SK-N-MC (cell line): ENCODE measurements at regions not wholly inside any gene's neighbourhood (a gene's known extent, or its start where the extent isn't known, plus 50 kb on each side); places are given as distances from the start of the nearest gene placed in this dataset.

Source experiments
- DNase-seq: peaks from one replicate; pipeline ENCODE4 v3.0.0-alpha.2; 2011; ENCODE audit warnings: low read depth, low spot score
- H3K27ac ChIP-seq: fragments of 200-600 bp; sonication (generic); 2 replicates; pipeline ENCODE4 v1.5.1; 2016; ENCODE audit warnings: mixed run types
- H3K36me3 ChIP-seq: fragments of 200-600 bp; sonication (generic); 2 replicates; pipeline ENCODE4 v1.6.1; 2017; ENCODE audit warnings: antibody characterized with exemption, low read length, mixed read lengths; ENCODE audit not compliant: insufficient read depth
- H3K4me3 ChIP-seq: fragments of 200-600 bp; sonication (generic); 2 replicates; pipeline ENCODE4 v1.5.1; 2016
- H3K9ac ChIP-seq: fragments of 200-600 bp; sonication (generic); 2 replicates; pipeline ENCODE4 v1.8.0; 2017; ENCODE audit warnings: mixed run types, mixed read lengths; ENCODE audit not compliant: insufficient read length
- H3K9me3 ChIP-seq: fragments of 200-600 bp; sonication (generic); 2 replicates; pipeline ENCODE4 v1.6.1; 2017; ENCODE audit warnings: low read depth, mild to moderate bottlenecking, antibody characterized with exemption, low read length, moderate library complexity, mixed read lengths
- EZH2 ChIP-seq: fragments of 200-600 bp; sonication (generic); IDR thresholded peaks from one replicate; pipeline ENCODE4 v1.6.1; 2017; ENCODE audit warnings: antibody characterized with exemption
- FOXP2 ChIP-seq: optimal IDR thresholded peaks from 2 replicates; pipeline ENCODE3; 2011; ENCODE audit warnings: mild to moderate bottlenecking, moderate library complexity; ENCODE audit not compliant: insufficient read depth; ENCODE audit errors: extremely low read length, control extremely low read depth
- POLR2AphosphoS5 ChIP-seq: IDR thresholded peaks from 2 replicates; pipeline ENCODE4 v1.6.1; 2012; ENCODE audit warnings: mild to moderate bottlenecking, low read depth, low read length, borderline replicate concordance

DNA sequence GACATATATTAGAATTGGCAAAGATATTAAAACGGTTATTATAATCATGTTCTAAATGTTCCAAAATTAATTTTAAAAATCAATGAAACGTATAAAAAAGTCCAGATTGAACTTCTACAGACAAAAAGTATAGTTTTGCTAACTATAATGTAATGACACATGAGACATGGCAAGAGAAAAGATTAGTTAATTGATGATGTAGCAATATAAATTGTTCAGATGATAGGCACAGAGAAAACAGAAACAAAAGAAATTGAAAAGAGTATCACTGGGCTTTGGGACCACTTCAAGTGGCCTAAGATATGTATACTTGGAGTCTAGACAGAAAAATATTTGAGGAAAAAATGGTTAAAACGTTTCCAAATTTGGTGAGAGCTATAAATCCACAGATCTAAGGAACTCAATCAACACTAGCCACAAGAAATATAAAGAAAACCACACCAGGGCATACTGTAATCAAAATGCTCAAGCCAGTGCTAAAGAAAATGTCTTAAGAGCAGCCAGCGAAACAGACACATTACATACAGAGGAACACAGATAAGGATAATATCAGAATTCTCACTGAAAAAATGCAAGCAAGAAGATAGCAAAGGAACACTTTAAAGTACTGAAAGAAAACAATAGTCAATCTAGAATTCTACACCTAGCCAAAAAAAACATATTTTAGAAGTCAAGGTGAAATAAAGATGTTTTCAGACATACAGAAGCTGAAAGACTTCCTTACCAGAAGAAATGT lies 172.6 kb upstream of the FOXQ1 start:
- DNase-seq = no peak
- H3K36me3 ChIP-seq = no peaks in the 10 kb centered on the region
- no peak overlapping the region for H3K27ac ChIP-seq
- no peak overlapping the region for H3K4me3 ChIP-seq
- H3K9me3 ChIP-seq = no peaks in the 10 kb centered on the region
- TF ChIP-seq POLR2AphosphoS5 = no peak
- no peak for TF ChIP-seq FOXP2
- TF ChIP-seq EZH2 = no peak
- H3K9ac ChIP-seq = no peak overlapping the region

DNA sequence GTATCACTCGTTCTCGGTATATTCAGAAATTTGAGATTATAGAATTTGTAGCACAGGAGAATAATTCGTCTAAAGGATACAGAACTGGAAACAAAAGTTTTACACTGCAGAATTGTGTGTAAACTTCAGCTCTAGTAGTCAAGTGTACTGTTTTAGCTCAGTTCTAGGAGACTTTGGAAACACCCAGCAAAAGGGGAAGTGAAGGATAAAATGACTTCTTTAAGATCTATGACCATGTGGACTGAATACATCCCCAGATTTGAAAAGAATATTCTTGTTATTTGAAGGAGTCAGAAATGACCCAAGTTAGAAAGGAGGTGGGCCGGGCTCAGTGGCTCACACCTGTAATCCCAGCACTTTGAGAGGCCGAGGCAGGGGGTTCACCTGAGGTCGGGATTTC lies 174.0 kb upstream of the FOXQ1 start:
- no peak overlapping the region for H3K27ac ChIP-seq
- no peaks in the 10 kb centered on the region for H3K36me3 ChIP-seq
- TF ChIP-seq FOXP2 (no peak), EZH2 (no peak), POLR2AphosphoS5 (no peak)
- DNase-seq = no peak
- no peak overlapping the region for H3K4me3 ChIP-seq
- no peak overlapping the region for H3K9ac ChIP-seq
- H3K9me3 ChIP-seq = no peaks in the 10 kb centered on the region

DNA sequence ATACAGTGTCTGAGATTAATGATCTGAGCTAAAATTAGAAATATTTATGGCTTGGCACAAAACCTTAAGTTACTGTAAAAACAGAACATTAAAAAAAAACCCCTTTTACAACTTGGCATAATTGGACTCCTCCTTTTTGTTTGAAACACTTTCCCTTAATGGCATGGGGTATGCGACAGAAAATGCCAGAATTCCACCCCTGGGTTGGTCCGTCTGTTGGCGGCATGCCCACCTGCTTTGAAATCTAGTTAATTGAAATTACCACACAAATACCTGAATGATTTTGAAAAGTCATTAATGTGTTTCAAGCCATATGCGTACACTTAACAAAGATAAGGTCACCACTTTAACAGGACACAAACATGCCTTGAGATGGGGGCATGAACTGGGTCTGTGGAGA lies 175.1 kb upstream of the FOXQ1 start:
- Histone ChIP-seq H3K27ac (no peak overlapping the region), H3K4me3 (no peak overlapping the region; the same call in 1 of the 2 replicates), H3K9me3 (no peaks in the 10 kb centered on the region), H3K9ac (no peak overlapping the region), H3K36me3 (no peaks in the 10 kb centered on the region)
- no peak for DNase-seq
- TF ChIP-seq FOXP2 (no peak), EZH2 (no peak), POLR2AphosphoS5 (no peak)

DNA sequence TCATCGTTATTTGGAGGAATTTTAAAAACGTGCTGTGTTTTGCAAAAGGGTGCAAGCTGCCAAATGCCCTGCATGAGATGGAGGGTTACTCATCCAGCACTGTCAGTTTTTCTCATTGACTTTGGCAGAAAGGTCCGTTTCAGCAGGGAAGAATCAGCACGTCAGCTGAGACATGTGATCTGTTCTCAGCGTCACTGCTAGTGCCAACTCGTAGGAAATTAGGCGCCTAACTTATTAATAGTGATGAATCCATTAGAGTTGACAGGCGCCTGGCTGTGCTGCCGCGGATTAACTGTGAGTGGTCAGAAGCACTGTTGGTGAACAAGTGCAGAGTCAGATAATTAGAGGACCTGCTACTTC lies 175.5 kb upstream of the FOXQ1 start:
- Histone ChIP-seq H3K9me3 (no peaks in the 10 kb centered on the region), H3K36me3 (no peaks in the 10 kb centered on the region), H3K27ac (no peak overlapping the region), H3K9ac (no peak overlapping the region), H3K4me3 (no peak overlapping the region; the same call in 1 of the 2 replicates)
- TF ChIP-seq EZH2 (no peak), FOXP2 (no peak), POLR2AphosphoS5 (no peak)
- DNase-seq = no peak

DNA sequence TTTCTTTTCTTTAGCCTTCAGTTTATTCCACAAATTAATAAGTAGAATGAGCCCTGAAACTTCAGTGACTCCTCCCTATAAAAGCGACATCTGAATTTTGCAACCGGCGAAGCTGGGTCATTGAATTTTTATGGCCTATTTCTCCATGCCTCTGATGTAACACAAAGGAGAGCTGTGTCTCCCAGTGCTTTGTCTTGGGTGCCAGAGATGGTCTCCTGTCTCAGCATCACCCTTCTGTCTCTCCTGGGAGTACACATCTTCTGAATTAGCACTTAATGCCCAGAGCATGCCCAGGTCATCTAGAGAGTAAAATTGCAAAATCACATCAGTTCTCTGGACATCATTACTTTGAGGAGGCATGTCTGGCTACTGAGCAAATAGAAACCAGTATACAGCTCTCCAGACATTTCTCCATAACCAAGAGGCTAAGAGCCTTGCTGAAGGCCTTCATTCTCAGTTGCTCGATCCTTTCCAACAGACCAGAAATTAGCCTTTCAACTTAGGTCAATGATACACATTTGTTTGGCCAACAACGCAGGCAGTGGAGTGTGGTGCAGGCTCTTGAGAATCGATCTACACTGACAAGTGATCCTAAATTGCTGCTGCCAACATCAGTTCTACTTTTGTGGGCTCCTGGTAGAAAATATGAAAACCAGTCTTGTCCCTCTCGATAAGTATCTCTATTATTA lies 176.0 kb upstream of the FOXQ1 start:
- no peak overlapping the region for H3K9ac ChIP-seq
- no peak overlapping the region for H3K27ac ChIP-seq
- H3K36me3 ChIP-seq = no peaks in the 10 kb centered on the region
- no peak for DNase-seq
- TF ChIP-seq FOXP2 (no peak), POLR2AphosphoS5 (no peak)
- no peak overlapping the region; the same call in 1 of the 2 replicates for H3K4me3 ChIP-seq
- H3K9me3 ChIP-seq = no peaks in the 10 kb centered on the region

DNA sequence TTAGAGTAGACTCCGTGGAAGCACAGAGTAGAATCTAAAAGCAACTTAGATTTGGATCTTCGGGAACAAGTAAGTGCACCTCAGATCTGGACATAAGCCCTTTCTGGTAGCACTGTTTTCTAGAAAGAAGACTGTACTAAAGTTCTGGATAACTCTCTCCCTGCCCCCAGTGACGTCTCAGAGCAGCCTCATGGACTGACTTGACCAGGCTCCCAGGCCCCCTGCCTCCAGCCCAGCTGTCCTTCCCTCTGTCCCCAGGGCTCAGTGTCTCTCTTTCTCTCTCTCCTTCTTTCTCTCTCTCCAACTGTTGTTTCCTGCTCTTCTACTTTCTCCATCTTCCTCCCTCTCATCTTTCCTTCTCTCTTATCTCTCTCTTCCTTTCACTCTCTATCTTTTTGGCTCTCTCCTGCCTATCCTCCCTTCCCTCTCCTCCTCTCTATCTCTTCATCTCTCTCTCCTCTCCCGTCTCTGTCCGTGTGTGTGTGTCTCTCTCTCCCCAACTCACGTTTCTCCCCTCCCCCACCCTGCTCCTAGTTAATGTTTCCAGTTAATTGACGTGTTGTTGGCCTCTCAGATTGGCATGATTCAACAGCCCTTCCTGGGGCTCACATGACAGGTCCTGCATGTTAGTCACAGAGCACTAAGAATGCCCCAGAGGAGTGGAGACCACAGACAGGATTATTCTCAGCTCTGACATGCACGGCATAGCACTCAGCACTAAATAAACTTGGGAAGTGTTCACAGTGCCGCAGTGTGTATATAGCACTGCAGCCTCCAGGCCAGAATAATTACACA lies 180.4 kb upstream of the FOXQ1 start:
- DNase-seq = no peak
- Histone ChIP-seq H3K27ac (no peak overlapping the region), H3K9ac (no peak overlapping the region), H3K9me3 (no peaks in the 10 kb centered on the region), H3K4me3 (no peak overlapping the region), H3K36me3 (no peaks in the 10 kb centered on the region)
- TF ChIP-seq POLR2AphosphoS5 (no peak), EZH2 (no peak), FOXP2 (no peak)

DNA sequence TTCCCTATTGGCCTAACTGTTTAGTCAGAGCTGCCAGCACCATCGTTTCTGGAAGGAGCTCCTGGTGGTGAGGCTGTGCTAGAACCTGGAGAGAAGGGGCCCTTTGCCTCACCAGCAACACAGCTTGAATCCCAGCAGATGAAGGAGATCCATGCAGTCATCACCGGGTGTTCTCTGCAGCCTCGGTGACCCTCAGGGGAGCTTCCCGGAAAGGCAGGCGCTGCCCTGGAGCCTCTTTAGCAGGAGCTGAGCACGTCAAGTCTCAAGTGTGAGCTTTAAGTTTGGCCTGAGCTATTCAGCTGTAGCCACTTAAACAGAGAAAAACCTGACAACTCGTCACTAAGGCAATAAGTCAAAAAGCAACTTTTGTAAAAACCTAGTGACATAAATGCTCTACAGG lies 181.2 kb upstream of the FOXQ1 start:
- DNase-seq = no peak
- no peak overlapping the region for H3K4me3 ChIP-seq
- no peak overlapping the region for H3K9ac ChIP-seq
- no peak overlapping the region for H3K27ac ChIP-seq
- TF ChIP-seq FOXP2 = no peak
- TF ChIP-seq POLR2AphosphoS5 = no peak
- TF ChIP-seq EZH2 = no peak
- H3K9me3 ChIP-seq = no peaks in the 10 kb centered on the region
- H3K36me3 ChIP-seq = no peaks in the 10 kb centered on the region

DNA sequence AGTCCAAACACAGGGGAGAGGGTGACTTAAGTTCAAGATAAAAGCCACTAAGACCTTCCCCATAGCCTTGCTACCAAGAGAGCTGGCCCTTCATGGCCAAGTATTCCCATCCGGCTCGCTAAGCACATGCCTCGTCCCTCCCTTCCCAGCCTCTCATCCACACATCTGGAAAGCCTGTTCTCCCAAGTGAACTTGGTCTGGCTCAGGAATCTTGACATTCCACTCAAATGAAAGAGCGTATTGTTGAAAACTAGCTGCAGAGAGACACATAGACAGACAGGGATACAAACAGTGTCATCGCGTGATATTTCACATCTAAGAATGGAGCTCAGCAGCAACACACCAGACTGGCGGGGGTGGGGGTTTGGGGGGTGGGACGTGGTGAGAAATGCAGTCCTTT lies 182.8 kb upstream of the FOXQ1 start:
- TF ChIP-seq FOXP2 = no peak
- TF ChIP-seq POLR2AphosphoS5 = no peak
- no peak for TF ChIP-seq EZH2
- DNase-seq = no peak
- H3K9me3 ChIP-seq = no peaks in the 10 kb centered on the region

More for the DNA sequence above, 182.8 kb upstream of the FOXQ1 start:
- Histone ChIP-seq H3K4me3 (no peak overlapping the region), H3K9ac (no peak overlapping the region), H3K27ac (no peak overlapping the region), H3K36me3 (no peaks in the 10 kb centered on the region)
